OCI-LY1 (cell line): ENCODE measurements at regions not wholly inside any gene's neighbourhood (a gene's known extent, or its start where the extent isn't known, plus 50 kb on each side); places are given as distances from the start of the nearest gene placed in this dataset.

ENCODE experiments used
- H2AFZ ChIP-seq: fragments of 200-600 bp; sonication (generic), shearing (Covaris generic); 2 replicates; pipeline ENCODE4 v1.6.0; 2014; ENCODE audit warnings: antibody characterized with exemption, mild to moderate bottlenecking, low read length
- H3F3A ChIP-seq: fragments of 200-600 bp; sonication (generic), shearing (Covaris generic); 2 replicates; pipeline ENCODE4 v1.6.0; 2014; ENCODE audit warnings: mild to moderate bottlenecking, antibody characterized with exemption, low read length, moderate library complexity; ENCODE audit not compliant: insufficient read depth
- H3K27ac ChIP-seq: fragments of 200-600 bp; sonication (generic); 2 replicates; pipeline ENCODE4 v1.5.1; 2014; ENCODE audit warnings: low read length, mixed run types, mild to moderate bottlenecking, low read depth; ENCODE audit not compliant: poor library complexity, severe bottlenecking
- H3K27me3 ChIP-seq: fragments of 200-600 bp; sonication (generic); 2 replicates; pipeline ENCODE4 v1.6.0; 2014; ENCODE audit warnings: antibody characterized with exemption, mild to moderate bottlenecking, low read length, moderate library complexity; ENCODE audit not compliant: insufficient read depth
- H3K36me3 ChIP-seq: fragments of 200-600 bp; sonication (generic); 2 replicates; pipeline ENCODE4 v1.6.1; 2014; ENCODE audit warnings: mild to moderate bottlenecking, antibody characterized with exemption, low read length, moderate library complexity, mixed read lengths; ENCODE audit not compliant: insufficient read depth
- H3K4me1 ChIP-seq: fragments of 200-600 bp; sonication (generic); 2 replicates; pipeline ENCODE4 v1.5.1; 2014; ENCODE audit warnings: mild to moderate bottlenecking, low read length, moderate library complexity; ENCODE audit not compliant: insufficient read depth, severe bottlenecking
- H3K4me2 ChIP-seq: fragments of 200-600 bp; sonication (generic), shearing (Covaris generic); 2 replicates; pipeline ENCODE4 v1.6.1; 2014; ENCODE audit warnings: low read length
- H3K4me3 ChIP-seq: fragments of 200-600 bp; sonication (generic); 2 replicates; pipeline ENCODE4 v1.5.1; 2014; ENCODE audit warnings: low read length, low read depth, mild to moderate bottlenecking, mixed read lengths; ENCODE audit not compliant: poor library complexity, severe bottlenecking
- H3K79me2 ChIP-seq: fragments of 200-600 bp; shearing (Covaris generic); 2 replicates; pipeline ENCODE4 v1.6.1; 2016; ENCODE audit warnings: mixed run types, low read length, mixed read lengths; ENCODE audit not compliant: insufficient read depth
- H3K9ac ChIP-seq: fragments of 200-600 bp; sonication (generic), shearing (Covaris generic); 2 replicates; pipeline ENCODE4 v1.6.1; 2014; ENCODE audit warnings: mild to moderate bottlenecking, low read length, mixed read lengths
- H3K9me2 ChIP-seq: fragments of 200-600 bp; sonication (generic), shearing (Covaris generic); 2 replicates; pipeline ENCODE4 v1.6.1; 2014; ENCODE audit warnings: low read depth, mild to moderate bottlenecking, low read length, mixed read lengths
- H3K9me3 ChIP-seq: fragments of 200-600 bp; shearing (Covaris generic); 2 replicates; pipeline ENCODE4 v1.6.1; 2014; ENCODE audit warnings: low read length, mixed read lengths
- H4K20me1 ChIP-seq: fragments of 200-600 bp; sonication (generic), shearing (Covaris generic); 2 replicates; pipeline ENCODE4 v1.6.0; 2016; ENCODE audit warnings: mild to moderate bottlenecking, low read length; ENCODE audit not compliant: insufficient read depth
- EZH2 ChIP-seq: fragments of 200-600 bp; sonication (generic), shearing (Covaris generic); IDR thresholded peaks from 2 replicates; pipeline ENCODE4 v1.8.0; 2017; ENCODE audit warnings: borderline replicate concordance, mixed run types, mild to moderate bottlenecking, antibody characterized with exemption, low read length, moderate library complexity, mixed read lengths
- TF ChIP-seq, protein P1 (sequence below): fragments of 200-600 bp; sonication (generic), shearing (Covaris generic); IDR thresholded peaks from 2 replicates; pipeline ENCODE4 v1.5.1; 2017; ENCODE audit warnings: mild to moderate bottlenecking, antibody characterized with exemption, low read length, moderate library complexity, mixed read lengths

DNA sequence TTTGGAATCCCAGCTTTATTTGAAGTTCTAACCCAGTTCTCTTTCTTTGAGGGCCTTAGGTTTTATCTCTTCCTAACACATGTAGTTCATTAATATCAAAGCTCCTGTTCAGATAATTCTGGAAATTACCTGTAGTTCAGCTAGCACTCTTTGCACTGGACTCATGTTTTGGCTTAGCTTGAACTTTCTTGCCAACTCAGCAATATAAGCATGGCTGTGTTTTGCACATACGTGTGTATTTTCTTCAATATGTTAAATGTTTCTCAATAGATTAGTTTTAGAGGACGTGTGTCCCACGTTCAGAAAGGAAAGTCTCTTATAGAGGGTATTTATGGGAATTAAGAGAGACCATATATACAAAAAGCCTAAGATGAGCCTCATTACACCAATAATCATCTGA is 271.8 kb upstream of the USP25 start:
- no peak for TF ChIP-seq EZH2
- TF ChIP-seq, protein P1, sequence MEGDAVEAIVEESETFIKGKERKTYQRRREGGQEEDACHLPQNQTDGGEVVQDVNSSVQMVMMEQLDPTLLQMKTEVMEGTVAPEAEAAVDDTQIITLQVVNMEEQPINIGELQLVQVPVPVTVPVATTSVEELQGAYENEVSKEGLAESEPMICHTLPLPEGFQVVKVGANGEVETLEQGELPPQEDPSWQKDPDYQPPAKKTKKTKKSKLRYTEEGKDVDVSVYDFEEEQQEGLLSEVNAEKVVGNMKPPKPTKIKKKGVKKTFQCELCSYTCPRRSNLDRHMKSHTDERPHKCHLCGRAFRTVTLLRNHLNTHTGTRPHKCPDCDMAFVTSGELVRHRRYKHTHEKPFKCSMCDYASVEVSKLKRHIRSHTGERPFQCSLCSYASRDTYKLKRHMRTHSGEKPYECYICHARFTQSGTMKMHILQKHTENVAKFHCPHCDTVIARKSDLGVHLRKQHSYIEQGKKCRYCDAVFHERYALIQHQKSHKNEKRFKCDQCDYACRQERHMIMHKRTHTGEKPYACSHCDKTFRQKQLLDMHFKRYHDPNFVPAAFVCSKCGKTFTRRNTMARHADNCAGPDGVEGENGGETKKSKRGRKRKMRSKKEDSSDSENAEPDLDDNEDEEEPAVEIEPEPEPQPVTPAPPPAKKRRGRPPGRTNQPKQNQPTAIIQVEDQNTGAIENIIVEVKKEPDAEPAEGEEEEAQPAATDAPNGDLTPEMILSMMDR = no peak
- H3K27me3 ChIP-seq = no peaks in the 10 kb centered on the region
- no peak overlapping the region for H3K9ac ChIP-seq

DNA sequence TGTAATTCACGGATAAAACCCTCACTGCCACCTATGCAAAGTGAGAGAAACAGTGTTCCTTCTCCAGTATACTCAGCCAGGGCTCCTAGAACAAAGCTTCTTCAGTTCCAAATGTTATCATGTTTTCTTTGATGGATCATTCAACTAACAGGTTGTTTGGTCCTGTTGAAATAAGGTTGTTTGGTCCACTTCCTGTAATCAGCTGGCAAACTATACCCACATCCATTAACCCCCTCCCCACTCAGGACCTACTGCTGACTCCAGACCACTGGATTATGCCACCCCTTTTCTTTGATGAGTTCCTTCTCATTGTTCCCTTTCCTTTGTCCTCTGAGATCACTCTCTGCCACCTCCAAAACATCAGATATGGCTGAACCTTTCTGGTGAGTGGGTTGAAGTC is 267.7 kb upstream of the USP25 start:
- no peaks in the 10 kb centered on the region for H4K20me1 ChIP-seq
- no peak overlapping the region for H2AFZ ChIP-seq
- no peaks in the 10 kb centered on the region for H3K36me3 ChIP-seq
- H3F3A ChIP-seq = no peaks in the 10 kb centered on the region
- H3K4me3 ChIP-seq = no peak overlapping the region
- H3K9me2 ChIP-seq = no peaks in the 10 kb centered on the region
- H3K79me2 ChIP-seq = no peaks in the 10 kb centered on the region
- no peak overlapping the region for H3K4me2 ChIP-seq
- no peak for TF ChIP-seq EZH2
- TF ChIP-seq, protein P1 = no peak
- H3K27ac ChIP-seq = no peak overlapping the region
- no peak overlapping the region for H3K9ac ChIP-seq
- H3K9me3 ChIP-seq = no peaks in the 10 kb centered on the region
- H3K27me3 ChIP-seq = no peaks in the 10 kb centered on the region
- H3K4me1 ChIP-seq = no peaks in the 10 kb centered on the region

More for the DNA sequence above, 271.8 kb upstream of the USP25 start:
- no peak overlapping the region for H3K27ac ChIP-seq
- H3F3A ChIP-seq = no peaks in the 10 kb centered on the region
- no peaks in the 10 kb centered on the region for H4K20me1 ChIP-seq
- H3K4me1 ChIP-seq = no peaks in the 10 kb centered on the region
- H3K79me2 ChIP-seq = no peaks in the 10 kb centered on the region
- no peak overlapping the region for H2AFZ ChIP-seq
- no peaks in the 10 kb centered on the region for H3K36me3 ChIP-seq
- no peaks in the 10 kb centered on the region for H3K9me3 ChIP-seq
- no peak overlapping the region for H3K4me2 ChIP-seq
- H3K9me2 ChIP-seq = no peaks in the 10 kb centered on the region
- H3K4me3 ChIP-seq = no peak overlapping the region

DNA sequence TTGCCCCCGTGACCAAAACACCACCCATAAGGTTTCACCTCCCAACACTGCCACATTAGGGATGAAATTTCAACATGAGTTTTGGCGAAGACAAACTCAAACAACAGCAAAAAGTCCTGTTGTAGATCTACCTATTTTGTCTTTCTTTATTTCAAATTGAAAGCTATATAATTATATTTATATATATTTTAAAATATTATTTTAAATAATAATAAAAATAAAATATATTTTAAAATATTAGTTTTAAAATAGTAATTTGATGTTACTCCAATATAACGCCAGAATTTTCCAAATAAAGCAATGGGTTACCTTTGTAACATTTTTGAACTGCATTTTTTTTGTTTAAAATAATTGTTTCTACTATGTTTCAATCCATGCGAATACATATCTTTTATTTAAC is 263.5 kb upstream of the USP25 start:
- no peaks in the 10 kb centered on the region for H3K36me3 ChIP-seq
- no peak overlapping the region for H3K27ac ChIP-seq
- H2AFZ ChIP-seq = no peak overlapping the region
- no peaks in the 10 kb centered on the region for H3K9me2 ChIP-seq
- H3K9ac ChIP-seq = no peak overlapping the region
- no peak overlapping the region for H3K4me3 ChIP-seq
- H3K4me2 ChIP-seq = no peak overlapping the region
- H3K27me3 ChIP-seq = no peaks in the 10 kb centered on the region
- H3F3A ChIP-seq = no peaks in the 10 kb centered on the region
- H3K4me1 ChIP-seq = no peaks in the 10 kb centered on the region
- TF ChIP-seq EZH2 = no peak
- TF ChIP-seq, protein P1 = no peak
- H3K9me3 ChIP-seq = no peaks in the 10 kb centered on the region
- H4K20me1 ChIP-seq = no peaks in the 10 kb centered on the region
- H3K79me2 ChIP-seq = no peaks in the 10 kb centered on the region
